Activated naive CD4-positive, alpha-beta T cell treated with anti-CD3 and anti-CD28 coated beads for 36 hours (primary cell): ENCODE measurements at regions not wholly inside any gene's neighbourhood (a gene's known extent, or its start where the extent isn't known, plus 50 kb on each side); places are given as distances from the start of the nearest gene placed in this dataset.
"Not testable (repeated sequence)": the region's sequence is repeated elsewhere in the genome, so short reads cannot be mapped to it uniquely, and the experiment has no call there.

Experiments used
- CTCF ChIA-PET: fragments of 350-600 bp; sonication (Branson Sonifier 250); formaldehyde crosslinking; loops from one replicate; lab custom pipeline; 2021; ENCODE audit warnings: antibody characterized with exemption; lab: Charles Lee
- DNase-seq: peaks from one replicate; pipeline ENCODE4 v3.0.0-alpha.2; 2020
- H3K27ac Mint-ChIP-seq: one replicate; pipeline ENCODE4 v1.8.0; 2021; ENCODE audit warnings: mild to moderate bottlenecking, mixed read lengths
- H3K27me3 Mint-ChIP-seq: one replicate; pipeline ENCODE4 v1.8.0; 2021; ENCODE audit warnings: low read depth, mixed read lengths
- H3K36me3 Mint-ChIP-seq: one replicate; pipeline ENCODE4 v1.8.0; 2021; ENCODE audit warnings: low read depth, mixed read lengths
- H3K4me1 Mint-ChIP-seq: one replicate; pipeline ENCODE4 v1.8.0; 2021; ENCODE audit warnings: low read depth, mixed read lengths
- H3K4me3 Mint-ChIP-seq: one replicate; pipeline ENCODE4 v1.8.0; 2021; ENCODE audit warnings: mild to moderate bottlenecking, moderate library complexity, mixed read lengths
- H3K9me3 Mint-ChIP-seq: one replicate; pipeline ENCODE4 v1.8.0; 2021; ENCODE audit warnings: mixed read lengths
- intact Hi-C: fragments of 100-400 bp; cut with micrococcal nuclease; formaldehyde crosslinking; loops from one replicate; pipeline ENCODE4 v1.15.1; 2023

GRCh38 chr14:28952666-28953065 lies 186.1 kb downstream of the FOXG1 start:
- DNase-seq, result no peak
- H3K27me3 Mint-ChIP-seq, result no peaks in the 10 kb centered on the region
- CTCF ChIA-PET, result no interaction called here
- intact Hi-C loops, result no loop called here
- no peaks in the 10 kb centered on the region for H3K4me1 Mint-ChIP-seq
- no peaks in the 10 kb centered on the region for H3K36me3 Mint-ChIP-seq
- no peak overlapping the region for H3K4me3 Mint-ChIP-seq
- H3K27ac Mint-ChIP-seq, result no peak overlapping the region
- H3K9me3 Mint-ChIP-seq, result peaks cover 10% of the 10 kb centered on the region

GRCh38 chr14:28953973-28954372 lies 187.4 kb downstream of the FOXG1 start:
- H3K27ac Mint-ChIP-seq, result no peak overlapping the region
- no peaks in the 10 kb centered on the region for H3K27me3 Mint-ChIP-seq
- no peaks in the 10 kb centered on the region for H3K4me1 Mint-ChIP-seq
- peaks cover 10% of the 10 kb centered on the region for H3K9me3 Mint-ChIP-seq
- intact Hi-C loops, result no loop called here
- H3K4me3 Mint-ChIP-seq, result no peak overlapping the region
- no peaks in the 10 kb centered on the region for H3K36me3 Mint-ChIP-seq
- DNase-seq, result no peak
- CTCF ChIA-PET, result no interaction called here

- Mint-ChIP-seq H3K4me1 (no peaks in the 10 kb centered on the region), H3K9me3 (peaks cover 6% of the 10 kb centered on the region), H3K27ac (no peak overlapping the region), H3K4me3 (no peak overlapping the region), H3K27me3 (no peaks in the 10 kb centered on the region), H3K36me3 (no peaks in the 10 kb centered on the region)
- CTCF ChIA-PET, result no interaction called here
- intact Hi-C loops, result no loop called here
- DNase-seq, result no peak
Measured at GRCh38 chr14:28966416-28967233, 200.0 kb downstream of the FOXG1 start.

- no peak overlapping the region for H3K4me3 Mint-ChIP-seq
- CTCF ChIA-PET, result no interaction called here
- H3K27me3 Mint-ChIP-seq, result no peaks in the 10 kb centered on the region
- H3K36me3 Mint-ChIP-seq, result no peaks in the 10 kb centered on the region
- H3K4me1 Mint-ChIP-seq, result no peaks in the 10 kb centered on the region
- DNase-seq, result no peak
- intact Hi-C loops, result no loop called here
- H3K27ac Mint-ChIP-seq, result no peak overlapping the region
- peaks cover 7% of the 10 kb centered on the region for H3K9me3 Mint-ChIP-seq
Measured at GRCh38 chr14:28975084-28975483, 208.5 kb downstream of the FOXG1 start.

- CTCF ChIA-PET, result no interaction called here
- H3K4me1 Mint-ChIP-seq, result no peaks in the 10 kb centered on the region
- no peak overlapping the region for H3K4me3 Mint-ChIP-seq
- H3K9me3 Mint-ChIP-seq, result peaks cover 17% of the 10 kb centered on the region
- no peak for DNase-seq
- no peaks in the 10 kb centered on the region for H3K27me3 Mint-ChIP-seq
- no peak overlapping the region for H3K27ac Mint-ChIP-seq
- intact Hi-C loops, result no loop called here
- no peaks in the 10 kb centered on the region for H3K36me3 Mint-ChIP-seq
Measured at GRCh38 chr14:28982228-28982627, 215.6 kb downstream of the FOXG1 start.

GRCh38 chr14:28983279-28983678 lies 216.7 kb downstream of the FOXG1 start:
- CTCF ChIA-PET, result no interaction called here
- intact Hi-C loops, result no loop called here

GRCh38 chr14:28987516-28987915 lies 220.9 kb downstream of the FOXG1 start:
- Mint-ChIP-seq H3K4me3 (no peak overlapping the region), H3K4me1 (no peaks in the 10 kb centered on the region), H3K27ac (no peak overlapping the region), H3K36me3 (peaks cover 3% of the 10 kb centered on the region), H3K27me3 (no peaks in the 10 kb centered on the region), H3K9me3 (peaks cover 10% of the 10 kb centered on the region)
- intact Hi-C loops, result no loop called here
- no peak for DNase-seq
- CTCF ChIA-PET, result no interaction called here

More at GRCh38 chr14:28983279-28983678, 216.7 kb downstream of the FOXG1 start:
- Mint-ChIP-seq H3K36me3 (no peaks in the 10 kb centered on the region), H3K4me1 (no peaks in the 10 kb centered on the region), H3K4me3 (no peak overlapping the region), H3K27ac (no peak overlapping the region), H3K27me3 (no peaks in the 10 kb centered on the region), H3K9me3 (peaks cover 17% of the 10 kb centered on the region)
- DNase-seq, result no peak

- H3K4me3 Mint-ChIP-seq, H3K27ac Mint-ChIP-seq, H3K4me1 Mint-ChIP-seq, H3K36me3 Mint-ChIP-seq, CTCF ChIA-PET, intact Hi-C loops, H3K27me3 Mint-ChIP-seq, DNase-seq, H3K9me3 Mint-ChIP-seq: not testable (repeated sequence)
Measured at GRCh38 chr14:28997196-28997595, 230.6 kb downstream of the FOXG1 start.

GRCh38 chr14:28999656-29000055 lies 233.1 kb downstream of the FOXG1 start:
- CTCF ChIA-PET, result interaction anchor here (0.6 kb wide), 1 partner anchor 353 kb away, joined by 3 read pairs; no protein-coding TSS in a partner anchor
- Mint-ChIP-seq H3K4me3 (no peak overlapping the region), H3K4me1 (no peaks in the 10 kb centered on the region), H3K27ac (no peak overlapping the region), H3K36me3 (no peaks in the 10 kb centered on the region), H3K9me3 (peaks cover 12% of the 10 kb centered on the region), H3K27me3 (no peaks in the 10 kb centered on the region)
- intact Hi-C loops, result no loop called here
- no peak for DNase-seq

- Mint-ChIP-seq H3K27me3 (no peaks in the 10 kb centered on the region), H3K4me3 (no peak overlapping the region), H3K27ac (no peak overlapping the region), H3K4me1 (no peaks in the 10 kb centered on the region), H3K9me3 (peaks cover 9% of the 10 kb centered on the region), H3K36me3 (no peaks in the 10 kb centered on the region)
- intact Hi-C loops, result no loop called here
- CTCF ChIA-PET, result interaction anchor here (0.7 kb wide), 1 partner anchor 484 kb away, joined by 3 read pairs; no protein-coding TSS in a partner anchor
- DNase-seq, result no peak
Measured at GRCh38 chr14:29005647-29006046, 239.1 kb downstream of the FOXG1 start.

GRCh38 chr14:29007990-29008389 lies 241.4 kb downstream of the FOXG1 start:
- CTCF ChIA-PET, result interaction anchor here (0.5 kb wide), 1 partner anchor 608 kb away, joined by 3 read pairs; no protein-coding TSS in a partner anchor

GRCh38 chr14:29016050-29016900 lies 249.7 kb downstream of the FOXG1 start:
- H3K9me3 Mint-ChIP-seq, result peaks cover 6% of the 10 kb centered on the region
- peak; percentile 25 for DNase-seq
- H3K27me3 Mint-ChIP-seq, result no peaks in the 10 kb centered on the region
- H3K4me1 Mint-ChIP-seq, result no peaks in the 10 kb centered on the region
- intact Hi-C loops, result loop anchor here (5.0 kb wide), 1 partner anchor 506 kb away; no protein-coding TSS in a partner anchor
- H3K4me3 Mint-ChIP-seq, result no peak overlapping the region
- H3K27ac Mint-ChIP-seq, result no peak overlapping the region
- no peaks in the 10 kb centered on the region for H3K36me3 Mint-ChIP-seq
- CTCF ChIA-PET, result no interaction called here

More at GRCh38 chr14:29007990-29008389, 241.4 kb downstream of the FOXG1 start:
- Mint-ChIP-seq H3K4me1 (no peaks in the 10 kb centered on the region), H3K36me3 (no peaks in the 10 kb centered on the region), H3K27me3 (no peaks in the 10 kb centered on the region), H3K27ac (no peak overlapping the region), H3K9me3 (peaks cover 12% of the 10 kb centered on the region), H3K4me3 (no peak overlapping the region)
- intact Hi-C loops, result no loop called here
- no peak for DNase-seq
